ENCODE measurements at regions not wholly inside any gene's neighbourhood (a gene's known extent, or its start where the extent isn't known, plus 50 kb on each side); places are given as distances from the start of the nearest gene placed in this dataset.

DNA sequence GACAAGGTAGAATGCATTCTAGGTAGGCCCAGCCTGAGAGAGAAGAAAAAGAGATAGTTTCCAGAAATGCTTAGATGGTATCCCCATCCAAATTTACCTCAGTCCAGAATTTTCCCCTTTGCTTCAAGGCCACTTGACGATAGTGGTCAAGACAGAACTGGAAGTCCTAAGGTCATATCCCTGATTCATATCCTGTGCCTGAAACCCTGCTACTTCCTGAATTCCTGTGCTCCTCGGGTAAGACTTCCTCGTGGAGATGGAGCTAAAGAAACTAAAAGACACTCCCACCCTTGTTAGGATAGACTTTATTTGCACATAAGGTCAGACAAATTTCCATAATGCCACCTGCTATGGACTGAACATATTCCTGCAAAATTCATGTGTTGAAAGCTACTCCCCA, 175.9 kb downstream of the EVX1 start:
- Histone ChIP-seq H2AFZ (ENCODE audit: low read depth, low read length) (peak overlapping the region; percentile 24), H4K20me1 (replicated peaks; ENCODE audit: control insufficient read depth, extremely low read depth, insufficient read depth, low read length) (no peaks in the 10 kb centered on the region), H3K27me3 (ENCODE audit: control insufficient read depth in 2 of 2, insufficient read depth in 2 of 2, low read length in 2 of 2) (no peaks in the 10 kb centered on the region), H3K9me3 (replicated peaks; ENCODE audit: control insufficient read depth, insufficient read depth, low read length) (no peaks in the 10 kb centered on the region), H3K4me2 (ENCODE audit: insufficient read depth, low read length) (peak overlapping the region; percentile 39), H3K4me1 (ENCODE audit: control insufficient read depth, extremely low read depth, insufficient read depth, low read length) (peaks cover 11% of the 10 kb centered on the region), H3K4me3 (replicated peaks in 1 of 3; ENCODE audit: insufficient read depth in 1 of 3, low read depth in 1 of 3, low read length in 3 of 3) (no peak overlapping the region), H3K9me1 (replicated peaks; ENCODE audit: control insufficient read depth, extremely low read depth, insufficient read depth, low read length) (no peaks in the 10 kb centered on the region), H3K36me3 (ENCODE audit: control insufficient read depth in 2 of 2, extremely low read depth in 1 of 2, insufficient read depth in 2 of 2, low read length in 2 of 2) (no peaks in the 10 kb centered on the region), H3K27ac (ENCODE audit: insufficient read depth, low read depth, low read length) (no peak overlapping the region), H3K9ac (replicated peaks; ENCODE audit: extremely low read depth, insufficient read depth, low read length) (no peak overlapping the region), H3K79me2 (ENCODE audit: control insufficient read depth, insufficient read depth, low read length) (no peaks in the 10 kb centered on the region)
- dilution Hi-C loops (cut with MboI; ENCODE audit: extremely low pct_ligation_motif_present, low sequenced_read_pairs) (no loop called here), intact Hi-C loops (cut with micrococcal nuclease) (no loop called here)
- FAIRE-seq (peak; percentile 82), DNase-seq (ENCODE audit: low read depth, low spot score) (peak; percentile 20)
- POLR2A ChIA-PET = no interaction called here
- no TSS peak for BruUV-seq (replicated peaks)
- CTCF ChIA-PET = interaction anchor here (0.7 to 1.1 kb wide), 2 partner anchors 9 to 21 kb away, joined by 3 to 4 read pairs; no protein-coding TSS in a partner anchor
- TF ChIP-seq FOS (IDR thresholded peaks at IDR 0.05; ENCODE audit: borderline replicate concordance, insufficient read depth, low read length) (peak; percentile 63), CTCF (IDR thresholded peaks at IDR 0.05; ENCODE audit: extremely low read depth in 1 of 2, insufficient read depth in 1 of 2, low read depth in 1 of 2, low read length in 2 of 2) (no peak), JUN (IDR thresholded peaks at IDR 0.05; ENCODE audit: borderline replicate concordance, insufficient read depth, insufficient read length, low read depth) (peak; percentile 8)

DNA sequence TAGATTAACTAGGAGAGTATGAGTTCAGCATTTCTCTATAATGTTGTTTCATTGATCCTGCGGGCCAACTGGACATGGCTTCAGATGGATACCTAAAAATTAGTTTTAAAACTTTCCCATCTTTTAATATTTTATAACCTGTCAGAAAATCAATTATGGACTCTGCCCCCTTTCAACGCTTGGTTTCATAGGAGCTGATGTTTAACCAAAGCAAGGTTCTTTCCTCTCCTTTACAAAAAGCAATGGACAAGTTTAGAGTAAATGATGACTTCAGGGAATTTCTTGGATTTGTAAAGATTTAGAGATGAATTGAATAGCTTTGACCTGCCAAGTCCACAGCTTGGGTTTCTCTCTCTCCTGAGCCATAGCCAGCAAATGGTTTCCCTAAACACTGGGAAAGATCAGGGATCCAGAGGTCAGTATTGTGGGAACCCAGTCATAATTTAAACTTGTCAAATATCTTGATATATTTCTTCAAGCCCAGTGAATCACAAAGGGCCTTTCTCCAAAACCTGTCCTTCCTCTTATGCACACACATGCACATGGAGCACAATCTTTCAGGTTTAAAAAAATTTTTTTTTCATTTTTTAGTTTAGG, 177.1 kb downstream of the EVX1 start:
- POLR2A ChIA-PET = no interaction called here

More for the DNA sequence above, 177.1 kb downstream of the EVX1 start:
- H3K27me3 ChIP-seq (ENCODE audit: control insufficient read depth in 2 of 2, insufficient read depth in 2 of 2, low read length in 2 of 2) = no peaks in the 10 kb centered on the region
- no peak overlapping the region for H3K9ac ChIP-seq (replicated peaks; ENCODE audit: extremely low read depth, insufficient read depth, low read length)
- intact Hi-C loops (cut with micrococcal nuclease) = no loop called here
- FAIRE-seq (no peak), DNase-seq (ENCODE audit: low read depth, low spot score) (no peak)
- CTCF ChIA-PET = no interaction called here
- no peak overlapping the region for H2AFZ ChIP-seq (ENCODE audit: low read depth, low read length)
- no peaks in the 10 kb centered on the region for H3K79me2 ChIP-seq (ENCODE audit: control insufficient read depth, insufficient read depth, low read length)
- H4K20me1 ChIP-seq (replicated peaks; ENCODE audit: control insufficient read depth, extremely low read depth, insufficient read depth, low read length) = no peaks in the 10 kb centered on the region
- H3K36me3 ChIP-seq (ENCODE audit: control insufficient read depth in 2 of 2, extremely low read depth in 1 of 2, insufficient read depth in 2 of 2, low read length in 2 of 2) = no peaks in the 10 kb centered on the region
- dilution Hi-C loops (cut with MboI; ENCODE audit: extremely low pct_ligation_motif_present, low sequenced_read_pairs) = no loop called here
- no peak for TF ChIP-seq CTCF (IDR thresholded peaks at IDR 0.05; ENCODE audit: extremely low read depth in 1 of 2, insufficient read depth in 1 of 2, low read depth in 1 of 2, low read length in 2 of 2)
- no peak for TF ChIP-seq FOS (IDR thresholded peaks at IDR 0.05; ENCODE audit: borderline replicate concordance, insufficient read depth, low read length)
- no peak for TF ChIP-seq EZH2 (IDR thresholded peaks at IDR 0.05; ENCODE audit: borderline replicate concordance, low read depth, low read length, severe bottlenecking)
- TF ChIP-seq GATA2 (IDR thresholded peaks at IDR 0.05; ENCODE audit: insufficient read depth, insufficient read length, low read depth, low read length) = no peak
- no peak for TF ChIP-seq POLR2AphosphoS5 (IDR thresholded peaks at IDR 0.05; ENCODE audit: insufficient read depth, low read depth, low read length)
- H3K9me3 ChIP-seq (replicated peaks; ENCODE audit: control insufficient read depth, insufficient read depth, low read length) = no peaks in the 10 kb centered on the region
- no peak overlapping the region for H3K4me3 ChIP-seq (replicated peaks in 1 of 3; ENCODE audit: insufficient read depth in 1 of 3, low read depth in 1 of 3, low read length in 3 of 3)
- H3K4me2 ChIP-seq (ENCODE audit: insufficient read depth, low read length) = no peak overlapping the region
- no peaks in the 10 kb centered on the region for H3K9me1 ChIP-seq (replicated peaks; ENCODE audit: control insufficient read depth, extremely low read depth, insufficient read depth, low read length)
- no TSS peak for BruUV-seq (replicated peaks)
- no peak overlapping the region for H3K27ac ChIP-seq (ENCODE audit: insufficient read depth, low read depth, low read length)
- H3K4me1 ChIP-seq (ENCODE audit: control insufficient read depth, extremely low read depth, insufficient read depth, low read length) = peaks cover 11% of the 10 kb centered on the region
